ENCODE measurements at regions not wholly inside any gene's neighbourhood (a gene's known extent, or its start where the extent isn't known, plus 50 kb on each side); places are given as distances from the start of the nearest gene placed in this dataset.
A peak's percentile ranks its signal among the peaks of the same experiment; 100 is the strongest.

- DNase-seq (ENCODE audit: low spot score) (no peak), ATAC-seq (no peak)
Measured at GRCh38 chr5:136425921-136426320, 60.6 kb upstream of the TRPC7 start.

- ATAC-seq (peak; percentile 94), DNase-seq (ENCODE audit: low spot score) (peak; percentile 67)
Measured at GRCh38 chr5:136424835-136425584, 59.7 kb upstream of the TRPC7 start.

- ATAC-seq = no peak
- no peak for DNase-seq (ENCODE audit: low spot score)
Measured at GRCh38 chr5:136423944-136424606, 58.7 kb upstream of the TRPC7 start.

DNA sequence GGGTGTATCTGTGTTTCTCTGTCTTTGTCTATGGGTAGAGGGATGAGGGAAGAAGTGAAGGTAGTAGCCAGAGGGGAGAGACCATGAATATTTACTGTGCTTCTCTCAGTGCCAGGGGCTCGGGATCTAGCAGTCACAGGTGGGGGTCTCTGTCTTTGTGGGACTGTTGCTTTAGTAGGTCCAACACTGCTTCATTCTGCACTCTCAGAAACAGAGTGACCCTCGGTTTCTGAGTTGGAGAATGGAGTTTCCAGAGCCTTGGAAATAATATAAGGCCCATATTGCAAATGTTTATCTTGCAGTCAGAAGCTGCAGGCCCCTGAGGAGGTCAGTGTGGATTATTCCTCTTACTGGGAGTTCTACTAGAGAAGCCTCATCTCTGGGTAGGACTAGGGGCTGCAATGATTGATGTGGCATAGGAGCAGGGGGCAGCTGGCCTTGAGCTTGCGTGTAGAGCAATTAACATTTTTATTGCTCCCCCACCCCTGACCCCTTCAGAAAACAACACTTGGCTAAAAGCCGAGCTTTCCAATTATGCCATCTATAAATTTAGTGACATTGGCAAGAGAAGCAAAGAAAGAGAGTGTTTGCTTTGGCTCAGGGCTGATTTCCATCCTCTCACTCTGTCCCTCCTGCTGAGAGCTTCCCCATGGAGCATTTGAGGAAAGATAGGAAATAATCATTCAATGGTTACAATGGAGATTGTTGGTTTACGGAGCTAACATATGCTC, 55.0 kb upstream of the TRPC7 start:
- ATAC-seq = no peak
- no peak for DNase-seq (ENCODE audit: low spot score)

DNA sequence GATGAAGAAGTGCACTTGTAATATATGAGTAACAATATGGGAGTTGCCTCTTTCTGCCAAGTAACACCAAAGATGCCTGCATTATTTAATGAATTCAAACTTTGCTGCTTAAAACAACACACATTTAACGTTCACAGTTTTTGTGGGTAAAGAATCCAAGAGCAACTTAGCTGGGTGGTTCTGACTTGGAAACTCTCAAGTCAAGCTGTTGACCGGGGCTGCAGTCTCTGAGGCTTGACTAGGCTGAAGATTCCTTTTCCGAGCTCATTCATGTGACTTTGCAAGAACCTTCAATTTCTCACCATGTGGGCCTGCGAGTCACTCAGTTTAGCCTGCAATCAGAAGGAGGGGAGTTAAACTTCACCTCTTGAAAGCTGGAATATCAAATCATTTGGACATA, 53.0 kb upstream of the TRPC7 start:
- DNase-seq (ENCODE audit: low spot score) (no peak), ATAC-seq (no peak)

All from left lobe of liver (tissue), 2 donors.